KG1 (cell line): ENCODE measurements at regions not wholly inside any gene's neighbourhood (a gene's known extent, or its start where the extent isn't known, plus 50 kb on each side); places are given as distances from the start of the nearest gene placed in this dataset.

ENCODE experiments used
- DNase-seq: peaks from one replicate; lab custom pipeline; 2025; lab: John Stamatoyannopoulos, UW

DNA sequence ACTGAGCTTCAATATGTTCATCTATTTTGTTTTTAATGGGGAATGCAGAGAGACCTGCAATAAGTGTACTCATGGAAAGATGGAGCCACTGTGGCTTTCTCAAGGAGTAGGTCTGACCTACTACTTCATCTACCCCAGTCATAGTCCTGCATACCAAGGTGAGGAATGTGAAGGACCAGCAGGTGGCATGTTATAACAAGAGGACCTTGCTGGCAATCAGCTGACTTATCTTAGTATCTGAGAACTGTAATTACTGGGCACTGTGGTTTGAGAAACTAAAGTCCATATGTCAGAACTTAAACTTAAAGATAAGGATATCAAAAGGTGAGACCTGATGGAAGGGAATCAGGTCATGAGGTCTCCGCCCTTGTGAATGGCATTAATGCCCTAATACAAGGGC, 1104.2 kb downstream of the BCL11A start:
- DNase-seq: no peak

DNA sequence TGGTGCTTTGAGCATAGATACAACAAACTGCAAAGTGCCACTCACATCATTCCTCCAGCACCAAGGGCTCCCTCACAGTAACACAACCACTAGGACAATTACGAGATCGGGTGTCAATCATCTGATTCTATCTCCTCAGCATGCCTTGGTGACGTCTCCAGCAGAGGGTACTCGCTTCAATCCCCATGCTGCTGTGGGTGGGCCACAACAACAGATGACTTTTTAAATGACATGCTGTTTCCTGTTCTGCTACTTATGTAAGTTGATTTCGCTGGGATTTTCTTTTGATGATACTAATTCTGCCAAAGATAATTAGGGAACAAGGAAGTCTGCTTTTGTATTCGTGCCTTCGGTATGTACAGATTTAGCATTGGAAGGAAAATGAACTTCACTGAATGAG, 1113.0 kb downstream of the BCL11A start:
- DNase-seq: no peak

GRCh38 chr2:59435635-59436034, 1117.8 kb downstream of the BCL11A start:
- DNase-seq: no peak

DNA sequence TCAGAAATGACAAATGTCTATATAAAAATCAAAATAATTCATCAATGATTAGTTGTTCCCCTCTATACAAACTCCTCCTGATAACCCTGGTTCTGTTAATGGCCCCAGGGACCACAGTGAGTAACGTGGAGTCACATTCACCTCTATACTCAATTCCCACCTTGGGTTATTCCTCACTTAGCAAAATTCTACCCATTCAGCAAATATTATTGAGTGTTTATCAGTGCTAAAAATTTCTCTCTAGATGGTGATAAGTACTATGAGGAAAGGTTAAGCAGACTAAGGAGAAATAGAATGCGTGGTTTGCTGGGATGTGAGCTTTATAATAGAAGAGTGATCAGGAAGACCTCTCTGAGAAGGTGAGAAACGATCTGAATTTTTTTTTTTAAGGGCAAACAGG, 1124.5 kb downstream of the BCL11A start:
- DNase-seq: no peak

GRCh38 chr2:59427980-59428379, 1125.5 kb downstream of the BCL11A start:
- no peak for DNase-seq

- no peak for DNase-seq
Measured at GRCh38 chr2:59425247-59425646, 1128.2 kb downstream of the BCL11A start.

DNA sequence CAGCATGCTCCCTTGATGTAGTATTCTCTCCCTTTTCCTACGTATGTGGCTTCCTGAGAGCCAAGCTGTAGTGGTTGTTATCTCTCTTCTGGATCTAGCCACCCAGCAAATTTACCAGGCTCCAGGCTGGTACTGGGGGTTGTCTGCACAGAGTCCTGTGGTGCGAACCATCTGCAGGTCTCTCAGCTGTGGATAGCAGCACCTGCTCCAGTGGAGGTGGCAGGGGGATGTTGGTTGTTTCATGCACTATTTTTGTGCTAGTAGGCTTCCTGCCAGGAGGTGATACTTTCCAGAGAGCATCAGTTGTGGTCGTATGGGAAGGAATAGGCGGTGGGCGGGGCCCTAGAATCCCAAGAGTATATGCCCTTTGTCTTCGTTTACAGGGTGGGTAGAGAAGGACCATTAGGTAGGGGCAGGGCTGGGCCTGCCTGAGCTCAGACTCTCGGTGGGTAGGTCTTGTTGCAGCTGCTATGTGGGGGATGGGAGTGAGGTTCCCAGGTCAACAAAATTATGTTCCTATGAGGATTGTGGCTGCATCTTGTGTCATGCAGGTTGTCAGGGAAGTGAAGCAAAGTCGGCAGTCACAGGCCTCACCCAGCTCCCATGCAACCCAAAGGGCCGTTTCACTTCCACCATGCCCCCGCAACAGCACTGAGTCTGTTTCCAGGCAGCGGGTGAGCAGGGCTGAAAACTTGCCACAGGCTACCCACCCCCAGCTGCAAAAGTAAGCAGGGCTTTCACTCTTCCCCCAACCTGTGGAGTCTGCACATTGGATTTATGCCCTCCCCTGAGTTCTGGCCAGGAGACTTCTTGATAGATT, 1139.5 kb downstream of the BCL11A start:
- DNase-seq: no peak

GRCh38 chr2:59399126-59399525, 1154.3 kb downstream of the BCL11A start:
- DNase-seq: no peak

DNA sequence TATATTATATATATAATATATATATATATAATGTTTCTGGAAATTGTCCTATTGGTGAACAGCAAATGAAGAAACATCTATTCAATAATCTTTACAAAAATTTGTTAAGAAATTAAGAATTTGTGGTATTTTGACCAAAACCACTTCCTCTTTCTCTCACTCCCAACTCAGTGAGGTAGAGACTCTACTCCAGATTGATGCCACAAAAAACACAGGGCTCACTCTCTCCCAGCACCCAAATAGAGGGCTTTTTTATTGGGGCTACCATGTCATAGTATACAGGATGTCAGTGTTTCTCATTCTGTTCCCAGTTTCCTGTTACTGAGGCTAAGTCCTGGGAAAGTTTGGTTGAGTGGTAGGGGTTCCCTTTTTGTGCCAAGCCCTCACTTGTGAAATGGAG, 1155.4 kb downstream of the BCL11A start:
- peak; percentile 11 for DNase-seq

- no peak for DNase-seq
Measured at GRCh38 chr2:59395119-59395518, 1154.0 kb upstream of the FANCL start.

GRCh38 chr2:59391896-59392295, 1150.8 kb upstream of the FANCL start:
- DNase-seq: no peak

GRCh38 chr2:59390581-59390980, 1149.5 kb upstream of the FANCL start:
- no peak for DNase-seq

DNA sequence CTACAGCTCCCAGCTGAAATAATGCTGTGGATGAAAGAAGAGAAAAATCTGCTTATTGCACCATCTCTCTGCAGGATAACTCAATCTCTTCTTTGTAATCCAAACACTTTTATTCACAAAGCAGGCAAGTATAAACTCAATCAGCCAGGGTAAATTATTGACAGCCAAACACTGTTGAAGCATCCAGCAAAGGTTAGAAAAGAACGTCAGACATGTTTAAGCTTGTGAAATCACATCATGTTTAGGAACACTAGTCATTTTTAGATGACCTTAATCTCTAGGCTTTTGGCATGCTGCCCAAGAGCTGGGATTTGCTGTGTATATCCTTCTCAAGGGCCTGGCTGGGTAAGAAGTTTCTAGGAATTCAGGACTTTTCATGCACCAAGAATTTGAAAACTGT, 1148.1 kb upstream of the FANCL start:
- DNase-seq: no peak

DNA sequence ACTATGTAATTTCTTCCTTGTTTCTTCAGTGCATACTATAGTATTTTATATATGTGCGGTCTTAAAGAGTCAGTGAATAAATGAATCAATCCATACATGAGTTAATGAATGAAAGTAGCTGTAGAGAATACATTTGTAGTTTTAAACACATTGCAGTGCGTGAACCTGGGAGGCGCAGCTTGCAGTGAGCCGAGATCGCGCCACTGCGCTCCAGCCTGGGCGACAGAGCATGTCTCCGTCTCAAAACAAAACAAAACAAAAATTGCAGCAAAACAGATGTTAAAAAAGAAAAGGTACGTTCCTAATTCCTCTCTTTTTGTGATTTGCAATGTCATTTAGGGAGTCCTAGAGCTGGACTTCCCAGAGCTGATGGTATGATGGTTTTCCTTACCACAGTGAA, 1144.8 kb upstream of the FANCL start:
- no peak for DNase-seq

DNA sequence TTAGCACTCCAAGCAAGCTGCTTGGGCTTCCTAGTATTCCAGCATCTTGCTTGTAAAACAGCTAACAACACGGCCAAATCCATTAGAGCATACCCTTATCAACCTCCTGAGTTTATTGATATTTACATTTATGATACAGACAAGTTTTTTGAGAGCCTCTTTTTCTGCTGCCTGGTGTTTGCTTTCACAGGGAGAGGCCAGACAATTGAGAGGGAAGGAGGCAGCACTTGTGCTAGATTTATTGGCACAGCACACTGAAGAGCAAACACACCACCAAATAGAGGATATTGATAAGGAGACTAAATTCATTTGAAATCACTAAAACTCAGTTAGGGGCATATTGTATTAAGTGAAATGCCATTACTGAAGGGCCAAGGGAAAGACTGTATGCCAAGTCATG, 1142.3 kb upstream of the FANCL start:
- no peak for DNase-seq

DNA sequence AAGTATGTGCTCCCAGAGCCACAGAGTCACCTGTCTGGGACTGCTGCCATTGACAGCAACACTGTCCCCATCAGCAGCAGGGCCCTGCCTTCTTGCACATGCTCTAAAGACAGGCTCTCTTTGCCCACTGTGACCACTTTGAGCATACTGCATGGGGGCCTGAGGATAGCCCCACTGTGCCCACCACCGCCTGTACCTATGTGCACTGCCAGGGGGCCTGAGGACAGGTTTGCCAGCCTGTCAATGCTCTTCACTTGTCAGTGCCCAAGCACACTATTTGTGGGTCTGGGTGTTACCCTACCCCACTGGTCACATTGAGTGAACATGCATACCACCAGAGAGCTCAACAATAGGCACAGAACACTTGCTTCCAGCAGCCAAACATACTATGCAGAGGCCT, 1137.0 kb upstream of the FANCL start:
- no peak for DNase-seq

GRCh38 chr2:59366288-59366687, 1125.2 kb upstream of the FANCL start:
- DNase-seq: no peak

- DNase-seq: no peak
Measured at GRCh38 chr2:59354498-59354897, 1113.4 kb upstream of the FANCL start.

GRCh38 chr2:59353306-59353921, 1112.3 kb upstream of the FANCL start:
- no peak for DNase-seq

GRCh38 chr2:59342166-59342565, 1101.0 kb upstream of the FANCL start:
- DNase-seq: no peak

GRCh38 chr2:59339837-59340207, 1098.7 kb upstream of the FANCL start:
- DNase-seq: no peak

GRCh38 chr2:59339121-59339836, 1098.2 kb upstream of the FANCL start:
- no peak for DNase-seq

- no peak for DNase-seq
Measured at GRCh38 chr2:59333007-59333406, 1091.9 kb upstream of the FANCL start.
